HG02571 (cell line): ENCODE measurements at regions not wholly inside any gene's neighbourhood (a gene's known extent, or its start where the extent isn't known, plus 50 kb on each side); places are given as distances from the start of the nearest gene placed in this dataset.

Experiments
- ATAC-seq: cut with Tn5 transposase; IDR thresholded peaks from one replicate; pipeline ENCODE4 v1.9.1; 2021; ENCODE audit warnings: mild to moderate bottlenecking, moderate library complexity; ENCODE audit not compliant: unreplicated experiment

- ATAC-seq: no peak
These were observed 60.2 kb upstream of the TOP3B start for GRCh38 chr22:22042599-22043295.

- ATAC-seq: no peak
These were observed 59.4 kb upstream of the TOP3B start for GRCh38 chr22:22042009-22042408.

GRCh38 chr22:22040908-22041307 is 58.3 kb upstream of the TOP3B start:
- no peak for ATAC-seq

- no peak for ATAC-seq
These were observed 57.9 kb upstream of the TOP3B start for GRCh38 chr22:22040472-22040871.

- ATAC-seq: no peak
These were observed 56.9 kb upstream of the TOP3B start for GRCh38 chr22:22039286-22040074.

- no peak for ATAC-seq
These were observed 55.7 kb upstream of the TOP3B start for GRCh38 chr22:22038178-22038880.

GRCh38 chr22:22037740-22038139 is 55.2 kb upstream of the TOP3B start:
- ATAC-seq: no peak

- no peak for ATAC-seq
These were observed 54.6 kb upstream of the TOP3B start for GRCh38 chr22:22037229-22037628.

GRCh38 chr22:22036588-22036987 is 54.0 kb upstream of the TOP3B start:
- ATAC-seq: no peak

- ATAC-seq: no peak
These were observed 53.3 kb upstream of the TOP3B start for GRCh38 chr22:22035771-22036314.

GRCh38 chr22:22035203-22035602 is 52.6 kb upstream of the TOP3B start:
- no peak for ATAC-seq

GRCh38 chr22:22034469-22035132 is 52.0 kb upstream of the TOP3B start:
- no peak for ATAC-seq

- ATAC-seq: no peak
These were observed 51.3 kb upstream of the TOP3B start for GRCh38 chr22:22033803-22034468.

- no peak for ATAC-seq
These were observed 50.6 kb upstream of the TOP3B start for GRCh38 chr22:22032906-22033802.

GRCh38 chr22:22032099-22032905 is 49.7 kb upstream of the TOP3B start:
- no peak for ATAC-seq
